CD4-positive, alpha-beta T cell treated with Interleukin-15 for 1 hour (primary cell): ENCODE measurements at regions not wholly inside any gene's neighbourhood (a gene's known extent, or its start where the extent isn't known, plus 50 kb on each side); places are given as distances from the start of the nearest gene placed in this dataset.
"Not testable (repeated sequence)": the region's sequence is repeated elsewhere in the genome, so short reads cannot be mapped to it uniquely, and the experiment has no call there.

Experiments used
- DNase-seq: peaks from one replicate; pipeline ENCODE4 v3.0.0-alpha.2; 2020

DNA sequence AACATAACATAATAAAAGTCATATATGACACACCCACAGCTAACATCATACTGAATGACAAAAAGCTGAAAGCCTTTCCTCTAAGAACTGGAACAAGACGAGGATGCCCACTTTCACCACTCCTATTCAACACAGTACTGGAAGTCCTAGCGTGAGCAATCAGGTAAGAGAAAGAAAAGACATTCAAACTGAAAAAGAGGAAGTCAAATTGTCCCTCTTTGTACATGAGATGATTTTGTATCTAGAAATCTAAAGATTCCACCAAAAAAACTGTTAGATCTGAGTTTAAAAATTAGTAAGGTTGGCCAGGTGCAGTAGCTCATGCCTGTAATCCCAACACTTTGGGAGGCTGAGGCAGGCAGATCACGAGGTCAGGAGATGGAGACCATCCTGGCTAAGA is 70.1 kb upstream of the PROKR2 start:
- not testable (repeated sequence) for DNase-seq

DNA sequence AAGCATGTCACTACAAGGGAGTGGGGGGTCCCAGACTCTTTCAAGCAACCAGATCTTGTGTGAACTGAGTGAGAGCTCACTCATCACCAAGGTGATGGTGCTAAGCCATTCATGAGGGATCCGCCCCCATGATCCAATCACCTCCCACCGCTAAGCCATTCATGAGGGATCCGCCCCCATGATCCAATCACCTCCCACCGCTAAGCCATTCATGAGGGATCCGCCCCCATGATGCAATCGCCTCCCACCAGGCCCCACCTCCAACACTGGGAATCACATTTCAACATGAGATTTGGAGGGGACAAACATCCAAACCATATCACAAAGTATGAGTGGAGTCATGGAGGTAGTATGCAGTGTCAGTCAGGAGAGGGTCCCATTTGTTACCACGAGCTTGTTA is 64.8 kb upstream of the PROKR2 start:
- DNase-seq, result not testable (repeated sequence)

- no peak for DNase-seq
These were observed 60.7 kb upstream of the PROKR2 start for GRCh38 chr20:5377484-5377883.

DNA sequence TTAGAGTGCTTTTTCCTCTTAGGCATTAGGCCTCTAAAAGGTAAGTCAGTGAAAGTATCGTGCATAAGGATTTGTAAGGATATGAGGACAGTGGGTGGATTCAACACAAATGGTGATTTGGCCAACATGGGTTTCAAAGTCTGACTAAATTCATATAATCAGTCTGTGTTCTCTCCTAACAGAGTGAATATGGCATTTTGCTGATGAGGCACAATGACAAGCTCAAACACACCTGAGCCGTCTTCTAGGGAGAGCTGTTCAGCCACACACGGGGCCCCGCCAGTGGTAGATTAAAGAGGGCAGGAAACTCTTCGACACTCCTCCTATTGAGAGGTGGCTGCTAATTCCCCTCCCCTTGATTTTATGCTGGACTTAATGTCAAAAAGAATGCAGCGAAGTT is 59.5 kb upstream of the PROKR2 start:
- DNase-seq, result no peak

GRCh38 chr20:5374171-5374570 is 57.4 kb upstream of the PROKR2 start:
- no peak for DNase-seq

- no peak for DNase-seq
These were observed 55.6 kb upstream of the PROKR2 start for GRCh38 chr20:5372371-5372770.

DNA sequence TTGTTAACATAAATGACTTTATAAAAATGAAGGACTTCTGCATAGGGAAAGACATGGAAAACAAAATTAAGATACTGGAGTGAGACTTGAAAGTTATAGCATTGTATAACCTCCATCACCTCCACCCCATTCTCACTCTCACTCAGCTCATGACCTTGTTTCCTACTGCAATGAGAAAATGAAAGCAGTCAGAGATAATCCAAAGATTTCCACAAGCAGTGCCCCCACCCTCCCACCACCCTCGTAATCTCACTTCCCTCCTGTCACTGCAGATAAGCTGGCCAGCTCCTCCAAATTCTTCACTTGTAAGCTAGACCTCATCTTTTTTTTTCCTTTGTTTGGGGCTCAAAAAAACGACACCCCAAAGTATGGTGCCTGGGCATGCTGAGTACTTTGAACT is 52.9 kb upstream of the PROKR2 start:
- no peak for DNase-seq
